DOHH2 (cell line): ENCODE measurements at regions not wholly inside any gene's neighbourhood (a gene's known extent, or its start where the extent isn't known, plus 50 kb on each side); places are given as distances from the start of the nearest gene placed in this dataset.

Source experiments
- H3F3A ChIP-seq: fragments of 200-600 bp; sonication (generic), shearing (Covaris generic); 2 replicates; pipeline ENCODE4 v1.6.0; 2016; ENCODE audit warnings: antibody characterized with exemption, mild to moderate bottlenecking; ENCODE audit not compliant: control insufficient read depth, insufficient read depth
- H3K27ac ChIP-seq: fragments of 200-600 bp; sonication (generic); 2 replicates; pipeline ENCODE4 v1.5.1; 2014; ENCODE audit warnings: low read depth, mild to moderate bottlenecking, low read length, moderate library complexity
- H3K27me3 ChIP-seq: fragments of 200-600 bp; sonication (generic); 2 replicates; pipeline ENCODE4 v1.6.1; 2014; ENCODE audit warnings: mild to moderate bottlenecking, low read length, mixed read lengths; ENCODE audit not compliant: control insufficient read depth
- H3K36me3 ChIP-seq: fragments of 200-600 bp; sonication (generic); 2 replicates; pipeline ENCODE4 v1.6.1; 2014; ENCODE audit warnings: mild to moderate bottlenecking, low read length, moderate library complexity, mixed read lengths; ENCODE audit not compliant: control insufficient read depth
- H3K4me1 ChIP-seq: fragments of 200-600 bp; sonication (generic); 2 replicates; pipeline ENCODE4 v1.6.1; 2014; ENCODE audit warnings: mild to moderate bottlenecking, low read length, mixed read lengths; ENCODE audit not compliant: control insufficient read depth
- H3K4me2 ChIP-seq: fragments of 200-600 bp; sonication (generic); 2 replicates; pipeline ENCODE4 v1.6.0; 2014; ENCODE audit warnings: mild to moderate bottlenecking, low read length, moderate library complexity
- H3K4me3 ChIP-seq: fragments of 200-600 bp; sonication (generic); 2 replicates; pipeline ENCODE4 v1.5.1; 2014; ENCODE audit warnings: mild to moderate bottlenecking, low read length, mixed read lengths
- H3K79me2 ChIP-seq: fragments of 200-600 bp; sonication (generic); 2 replicates; pipeline ENCODE4 v1.6.1; 2014; ENCODE audit warnings: mild to moderate bottlenecking, low read length, mixed read lengths; ENCODE audit not compliant: control insufficient read depth
- H3K9me2 ChIP-seq: fragments of 200-600 bp; sonication (generic); replicated peaks from 2 replicates; pipeline ENCODE4 v1.6.1; 2014; ENCODE audit warnings: mild to moderate bottlenecking, low read length, mixed read lengths; ENCODE audit not compliant: control insufficient read depth
- H3K9me3 ChIP-seq: fragments of 200-600 bp; sonication (generic); 2 replicates; pipeline ENCODE4 v1.6.1; 2014; ENCODE audit warnings: antibody characterized with exemption, low read length, mixed read lengths; ENCODE audit not compliant: control insufficient read depth, insufficient read depth
- H4K20me1 ChIP-seq: fragments of 200-600 bp; sonication (generic); 2 replicates; pipeline ENCODE4 v1.6.0; 2014; ENCODE audit warnings: low read depth, mild to moderate bottlenecking, antibody characterized with exemption, low read length, moderate library complexity; ENCODE audit not compliant: control insufficient read depth, insufficient read depth
- CTCF ChIP-seq: fragments of 200-600 bp; sonication (generic); IDR thresholded peaks from one replicate; pipeline ENCODE4 v1.5.1; 2014; ENCODE audit warnings: antibody characterized with exemption, mild to moderate bottlenecking, low read depth, low read length; ENCODE audit not compliant: poor library complexity, severe bottlenecking
- EZH2phosphoT487 ChIP-seq: fragments of 200-600 bp; sonication (generic); IDR thresholded peaks from 2 replicates; pipeline ENCODE4 v1.6.1; 2017; ENCODE audit warnings: borderline replicate concordance, mild to moderate bottlenecking, antibody characterized with exemption, low read length, moderate library complexity, mixed read lengths

GRCh38 chr6:119891206-119891605 is 541.6 kb upstream of the MAN1A1 start:
- Histone ChIP-seq H3K27ac (no peak overlapping the region), H3K27me3 (no peaks in the 10 kb centered on the region), H3K9me2 (no peaks in the 10 kb centered on the region), H3K4me3 (no peak overlapping the region), H3K36me3 (no peaks in the 10 kb centered on the region), H3K4me1 (no peaks in the 10 kb centered on the region), H4K20me1 (no peaks in the 10 kb centered on the region), H3K4me2 (no peak overlapping the region), H3K9me3 (no peaks in the 10 kb centered on the region), H3F3A (no peaks in the 10 kb centered on the region), H3K79me2 (no peaks in the 10 kb centered on the region)
- TF ChIP-seq CTCF (no peak), EZH2phosphoT487 (no peak)

GRCh38 chr6:119890470-119890869 is 540.9 kb upstream of the MAN1A1 start:
- no peak overlapping the region for H3K4me3 ChIP-seq
- H3K9me3 ChIP-seq = no peaks in the 10 kb centered on the region
- H3K4me1 ChIP-seq = no peaks in the 10 kb centered on the region
- no peaks in the 10 kb centered on the region for H4K20me1 ChIP-seq
- no peaks in the 10 kb centered on the region for H3K36me3 ChIP-seq
- H3F3A ChIP-seq = no peaks in the 10 kb centered on the region
- TF ChIP-seq CTCF = no peak
- no peaks in the 10 kb centered on the region for H3K9me2 ChIP-seq
- H3K27me3 ChIP-seq = no peaks in the 10 kb centered on the region
- H3K4me2 ChIP-seq = no peak overlapping the region
- H3K27ac ChIP-seq = no peak overlapping the region
- H3K79me2 ChIP-seq = no peaks in the 10 kb centered on the region

GRCh38 chr6:119887666-119888065 is 538.1 kb upstream of the MAN1A1 start:
- Histone ChIP-seq H3K9me3 (no peaks in the 10 kb centered on the region), H3K27me3 (no peaks in the 10 kb centered on the region), H3K4me2 (no peak overlapping the region), H3K4me3 (no peak overlapping the region), H3K36me3 (no peaks in the 10 kb centered on the region), H3F3A (no peaks in the 10 kb centered on the region), H3K4me1 (no peaks in the 10 kb centered on the region), H4K20me1 (no peaks in the 10 kb centered on the region), H3K79me2 (no peaks in the 10 kb centered on the region), H3K27ac (no peak overlapping the region), H3K9me2 (no peaks in the 10 kb centered on the region)
- TF ChIP-seq CTCF = no peak
- no peak for TF ChIP-seq EZH2phosphoT487

DNA sequence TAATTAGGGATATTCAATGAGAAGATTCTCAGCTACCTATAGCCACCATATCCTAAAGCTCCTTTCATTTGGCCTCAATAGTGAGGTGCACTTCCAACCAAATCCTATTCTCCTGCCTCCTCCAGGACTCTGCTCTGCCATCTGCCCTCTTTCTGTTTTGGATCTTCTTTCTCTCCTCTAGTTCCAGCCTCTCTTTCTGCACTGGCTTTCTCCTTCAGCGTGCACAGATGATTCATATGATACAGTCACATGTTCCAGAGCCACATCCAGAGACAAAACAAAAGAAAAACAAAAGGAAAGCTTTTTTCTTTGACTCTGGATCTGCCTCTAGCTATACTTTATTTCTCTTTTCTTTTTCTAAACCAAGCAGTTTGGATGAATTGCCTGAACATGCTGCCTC is 531.9 kb upstream of the MAN1A1 start:
- Histone ChIP-seq H3K79me2 (no peaks in the 10 kb centered on the region), H3K36me3 (no peaks in the 10 kb centered on the region), H3K4me1 (no peaks in the 10 kb centered on the region), H3K9me3 (no peaks in the 10 kb centered on the region), H3K4me2 (no peak overlapping the region), H3K27ac (no peak overlapping the region), H3K4me3 (no peak overlapping the region), H3K27me3 (no peaks in the 10 kb centered on the region), H3F3A (no peaks in the 10 kb centered on the region), H3K9me2 (no peaks in the 10 kb centered on the region), H4K20me1 (no peaks in the 10 kb centered on the region)
- TF ChIP-seq EZH2phosphoT487 (no peak), CTCF (no peak)
